Liver (tissue), 3 donors: ENCODE measurements at regions not wholly inside any gene's neighbourhood (a gene's known extent, or its start where the extent isn't known, plus 50 kb on each side); places are given as distances from the start of the nearest gene placed in this dataset.
"Not testable (repeated sequence)": the region's sequence is repeated elsewhere in the genome, so short reads cannot be mapped to it uniquely, and the experiment has no call there.

Source experiments
- ATF3 ChIP-seq: IDR thresholded peaks from 2 replicates; pipeline ENCODE4 v1.6.1; 2016; ENCODE audit warnings: antibody characterized with exemption
- CTCF ChIP-seq: fragments of 150-350 bp; IDR thresholded peaks from 2 replicates; pipeline ENCODE4 v1.5.1; 2017; ENCODE audit warnings: improper control_type of control experiment, low read depth, low read length; ENCODE audit not compliant: missing input control
- EGR1 ChIP-seq, 2 donors: IDR thresholded peaks; 2 replicates each; pipeline ENCODE4 v1.6.1; 2016 to 2018; ENCODE audit warnings: antibody characterized with exemption in 2 of 2, low read depth in 2 of 2
- FOXA1 ChIP-seq: IDR thresholded peaks from 2 replicates; pipeline ENCODE4 v1.6.1; 2016; ENCODE audit warnings: antibody characterized with exemption
- HNF4A ChIP-seq, 2 donors: conservative IDR thresholded peaks; 2 replicates each; pipeline ENCODE4 v1.6.1; 2016; ENCODE audit warnings: antibody characterized with exemption in 2 of 2, mild to moderate bottlenecking in 2 of 2
- JUND ChIP-seq, 2 donors: IDR thresholded peaks; 2 replicates each; pipeline ENCODE4 v1.6.1; 2016; ENCODE audit warnings: antibody characterized with exemption in 2 of 2
- MAX ChIP-seq: IDR thresholded peaks from 2 replicates; pipeline ENCODE4 v1.6.1; 2016; ENCODE audit warnings: antibody characterized with exemption
- RAD21 ChIP-seq, 2 donors: IDR thresholded peaks; 2 replicates each; pipeline ENCODE4 v1.6.1; 2016; ENCODE audit warnings: antibody characterized with exemption in 2 of 2, mild to moderate bottlenecking in 2 of 2
- REST ChIP-seq: IDR thresholded peaks from 2 replicates; pipeline ENCODE4 v1.6.1; 2016; ENCODE audit warnings: antibody characterized with exemption, mild to moderate bottlenecking
- SP1 ChIP-seq: IDR thresholded peaks from 2 replicates; pipeline ENCODE4 v1.6.1; 2018; ENCODE audit warnings: antibody characterized with exemption, mild to moderate bottlenecking
- TAF1 ChIP-seq: conservative IDR thresholded peaks from 2 replicates; pipeline ENCODE4 v1.6.1; 2016; ENCODE audit warnings: antibody characterized with exemption, mild to moderate bottlenecking
- ZBTB33 ChIP-seq: IDR thresholded peaks from 2 replicates; pipeline ENCODE4 v1.6.1; 2016; ENCODE audit warnings: antibody characterized with exemption
- donor health status: healthy.
- donor health status: healthy.

GRCh38 chr21:6120863-6121262 lies 4400.5 kb upstream of the TPTE start:
- not testable (repeated sequence) for TF ChIP-seq FOXA1; SP1; HNF4A (conservative IDR thresholded peaks at IDR 0.05); RAD21 (IDR thresholded peaks at IDR 0.05); CTCF; ZBTB33; REST; TAF1; MAX; ATF3; EGR1 (IDR thresholded peaks at IDR 0.05; ENCODE audit: low read depth in 2 of 2); JUND (IDR thresholded peaks at IDR 0.05)
